Mesendoderm (in vitro differentiated cells): ENCODE measurements at regions not wholly inside any gene's neighbourhood (a gene's known extent, or its start where the extent isn't known, plus 50 kb on each side); places are given as distances from the start of the nearest gene placed in this dataset.
"Not testable (repeated sequence)": the region's sequence is repeated elsewhere in the genome, so short reads cannot be mapped to it uniquely, and the experiment has no call there.

Experiments used
- DNase-seq: peaks from one replicate; pipeline ENCODE4 v3.0.0; 2013
- H2AK5ac ChIP-seq: 2 replicates; pipeline ENCODE4 v1.6.1; 2013; ENCODE audit warnings: low read length, inconsistent platforms
- H2BK120ac ChIP-seq: 2 replicates; pipeline ENCODE4 v1.6.1; 2013; ENCODE audit warnings: low read depth, mild to moderate bottlenecking, low read length, moderate library complexity, mixed read lengths
- H2BK15ac ChIP-seq: replicated peaks from 2 replicates; pipeline ENCODE4 v1.6.1; 2013; ENCODE audit warnings: low read depth, mild to moderate bottlenecking, moderate library complexity
- H2BK5ac ChIP-seq: 2 replicates; pipeline ENCODE4 v1.6.1; 2013; ENCODE audit warnings: low read length, inconsistent platforms
- H3K18ac ChIP-seq: 2 replicates; pipeline ENCODE4 v1.6.1; 2013; ENCODE audit warnings: mild to moderate bottlenecking, low read length, mixed read lengths
- H3K23ac ChIP-seq: one replicate; pipeline ENCODE4 v1.6.1; 2013; ENCODE audit warnings: low read length
- H3K27ac ChIP-seq: 2 replicates; pipeline ENCODE4 v1.5.1; 2013; ENCODE audit warnings: low read depth, mild to moderate bottlenecking, inconsistent platforms, low read length, moderate library complexity
- H3K27me3 ChIP-seq: 2 replicates; pipeline ENCODE4 v1.6.1; 2013; ENCODE audit warnings: low read length, control low read depth, mild to moderate bottlenecking, inconsistent platforms; ENCODE audit not compliant: insufficient read depth, poor library complexity
- H3K36me3 ChIP-seq: 2 replicates; pipeline ENCODE4 v1.6.1; 2013; ENCODE audit warnings: low read length, inconsistent platforms; ENCODE audit not compliant: control insufficient read depth, insufficient read depth
- H3K4ac ChIP-seq: one replicate; pipeline ENCODE4 v1.6.1; 2013; ENCODE audit warnings: low read depth, mild to moderate bottlenecking, low read length, moderate library complexity
- H3K4me1 ChIP-seq: 2 replicates; pipeline ENCODE4 v1.6.1; 2013; ENCODE audit warnings: low read depth, low read length, inconsistent platforms; ENCODE audit not compliant: control insufficient read depth
- H3K4me2 ChIP-seq: 2 replicates; pipeline ENCODE4 v1.6.1; 2013; ENCODE audit warnings: low read length
- H3K4me3 ChIP-seq: 2 replicates; pipeline ENCODE4 v1.5.1; 2013; ENCODE audit warnings: mild to moderate bottlenecking, low read length
- H3K56ac ChIP-seq: one replicate; pipeline ENCODE4 v1.6.1; 2013; ENCODE audit warnings: low read length
- H3K79me1 ChIP-seq: 2 replicates; pipeline ENCODE4 v1.6.1; 2013; ENCODE audit warnings: low read length, inconsistent platforms
- H3K79me2 ChIP-seq: 2 replicates; pipeline ENCODE4 v1.6.1; 2013; ENCODE audit warnings: mild to moderate bottlenecking, low read length; ENCODE audit not compliant: control insufficient read depth, insufficient read depth
- H3K9ac ChIP-seq: 2 replicates; pipeline ENCODE4 v1.6.1; 2013; ENCODE audit warnings: low read length, inconsistent platforms
- H4K5ac ChIP-seq: one replicate; pipeline ENCODE4 v1.6.1; 2013; ENCODE audit warnings: low read length
- H4K8ac ChIP-seq: one replicate; pipeline ENCODE4 v1.6.1; 2013; ENCODE audit warnings: low read depth, mild to moderate bottlenecking, control low read depth, low read length, moderate library complexity
- WGBS: extraction: QIAGEN DNeasy Blood & Tissue Kit; methylation state at CpG from one replicate; pipeline ENCODE4 v1.1.7; 2013; ENCODE audit warnings: low lambda C conversion rate, missing lambda C conversion rate; ENCODE audit not compliant: insufficient coverage; ENCODE audit errors: extremely low coverage; 5-methylcytosine and 5-hydroxymethylcytosine counted together

GRCh38 chr9:119881898-119882297 lies 512.7 kb upstream of the BRINP1 start:
- no peak overlapping the region for H3K9ac ChIP-seq
- H3K4me2 ChIP-seq, result no peak overlapping the region
- H4K5ac ChIP-seq, result no peak overlapping the region
- no CpG with 5 or more reads among the region's 6 CpGs for WGBS
- H3K4ac ChIP-seq, result no peak overlapping the region
- H2AK5ac ChIP-seq, result no peak overlapping the region
- no peaks in the 10 kb centered on the region for H3K4me1 ChIP-seq
- H3K4me3 ChIP-seq, result no peak overlapping the region
- H3K27me3 ChIP-seq, result no peaks in the 10 kb centered on the region
- H3K36me3 ChIP-seq, result no peaks in the 10 kb centered on the region
- H2BK120ac ChIP-seq, result no peak overlapping the region
- no peak overlapping the region for H3K23ac ChIP-seq
- H3K18ac ChIP-seq, result no peak overlapping the region
- H3K56ac ChIP-seq, result no peak overlapping the region
- H3K79me2 ChIP-seq, result no peaks in the 10 kb centered on the region
- no peak overlapping the region for H2BK15ac ChIP-seq
- no peak for DNase-seq
- H4K8ac ChIP-seq, result no peak overlapping the region
- no peak overlapping the region for H3K27ac ChIP-seq
- no peaks in the 10 kb centered on the region for H3K79me1 ChIP-seq
- no peak overlapping the region for H2BK5ac ChIP-seq

- Histone ChIP-seq H3K36me3 (no peaks in the 10 kb centered on the region), H3K79me2 (no peaks in the 10 kb centered on the region), H3K4ac (no peak overlapping the region), H3K4me3 (no peak overlapping the region), H3K4me1 (no peaks in the 10 kb centered on the region), H3K27me3 (no peaks in the 10 kb centered on the region), H4K5ac (no peak overlapping the region), H2AK5ac (no peak overlapping the region), H3K27ac (no peak overlapping the region), H3K9ac (no peak overlapping the region), H4K8ac (no peak overlapping the region), H2BK120ac (no peak overlapping the region), H3K18ac (no peak overlapping the region), H3K4me2 (no peak overlapping the region), H3K23ac (no peak overlapping the region), H3K56ac (no peak overlapping the region), H3K79me1 (no peaks in the 10 kb centered on the region), H2BK15ac (no peak overlapping the region), H2BK5ac (no peak overlapping the region)
- DNase-seq, result no peak
- WGBS, result no CpG with 5 or more reads among the region's 3 CpGs
Observed at GRCh38 chr9:119880361-119880760, 511.1 kb upstream of the BRINP1 start.

- Histone ChIP-seq H3K79me1 (no peaks in the 10 kb centered on the region), H3K27ac (no peak overlapping the region), H4K5ac (no peak overlapping the region), H2AK5ac (no peak overlapping the region), H3K9ac (no peak overlapping the region), H3K56ac (no peak overlapping the region), H3K36me3 (no peaks in the 10 kb centered on the region), H3K79me2 (no peaks in the 10 kb centered on the region), H3K4ac (no peak overlapping the region), H3K4me3 (no peak overlapping the region), H2BK5ac (no peak overlapping the region), H2BK15ac (no peak overlapping the region), H3K4me2 (no peak overlapping the region), H2BK120ac (no peak overlapping the region), H3K27me3 (no peaks in the 10 kb centered on the region), H3K4me1 (no peaks in the 10 kb centered on the region), H3K18ac (no peak overlapping the region), H4K8ac (no peak overlapping the region), H3K23ac (no peak overlapping the region)
- WGBS, result no CpG with 5 or more reads among the region's 6 CpGs
- DNase-seq, result no peak
Observed at GRCh38 chr9:119877306-119877705, 508.1 kb upstream of the BRINP1 start.

GRCh38 chr9:119873877-119874276 lies 504.6 kb upstream of the BRINP1 start:
- Histone ChIP-seq H4K5ac (no peak overlapping the region), H3K79me2 (no peaks in the 10 kb centered on the region), H2BK15ac (no peak overlapping the region), H3K9ac (no peak overlapping the region), H2BK5ac (no peak overlapping the region), H3K23ac (no peak overlapping the region), H3K18ac (no peak overlapping the region), H2BK120ac (no peak overlapping the region), H3K36me3 (no peaks in the 10 kb centered on the region), H2AK5ac (no peak overlapping the region), H3K4me1 (no peaks in the 10 kb centered on the region), H3K27me3 (no peaks in the 10 kb centered on the region), H3K4me2 (no peak overlapping the region), H3K4ac (no peak overlapping the region), H3K79me1 (no peaks in the 10 kb centered on the region), H4K8ac (no peak overlapping the region), H3K27ac (no peak overlapping the region), H3K56ac (no peak overlapping the region), H3K4me3 (no peak overlapping the region)
- no CpG with 5 or more reads among the region's 3 CpGs for WGBS
- DNase-seq, result no peak

- not testable (repeated sequence) for H2BK15ac ChIP-seq, H4K8ac ChIP-seq, H3K23ac ChIP-seq, H3K4me1 ChIP-seq, H2BK120ac ChIP-seq, H3K4me2 ChIP-seq, H3K79me1 ChIP-seq, H3K27me3 ChIP-seq, H2BK5ac ChIP-seq, DNase-seq, H3K4ac ChIP-seq, H3K56ac ChIP-seq, H3K79me2 ChIP-seq, H3K9ac ChIP-seq, H2AK5ac ChIP-seq, H3K4me3 ChIP-seq, H4K5ac ChIP-seq, H3K18ac ChIP-seq, H3K36me3 ChIP-seq, H3K27ac ChIP-seq
- WGBS, result no CpG with 5 or more reads among the region's 26 CpGs
Observed at GRCh38 chr9:119870251-119870650, 501.0 kb upstream of the BRINP1 start.

- H3K18ac ChIP-seq, result no peak overlapping the region
- no peak overlapping the region for H3K4ac ChIP-seq
- H4K8ac ChIP-seq, result no peak overlapping the region
- H3K36me3 ChIP-seq, result no peaks in the 10 kb centered on the region
- H3K27ac ChIP-seq, result no peak overlapping the region
- no peaks in the 10 kb centered on the region for H3K27me3 ChIP-seq
- H3K4me2 ChIP-seq, result no peak overlapping the region
- no peak overlapping the region for H2BK15ac ChIP-seq
- no CpG with 5 or more reads among the region's 5 CpGs for WGBS
- no peak overlapping the region for H2BK5ac ChIP-seq
- no peaks in the 10 kb centered on the region for H3K4me1 ChIP-seq
- H3K9ac ChIP-seq, result no peak overlapping the region
- H3K56ac ChIP-seq, result no peak overlapping the region
- H2BK120ac ChIP-seq, result no peak overlapping the region
- no peak overlapping the region for H4K5ac ChIP-seq
- H2AK5ac ChIP-seq, result no peak overlapping the region
- no peak overlapping the region for H3K23ac ChIP-seq
- H3K4me3 ChIP-seq, result no peak overlapping the region
- peak; percentile 11 for DNase-seq
- no peaks in the 10 kb centered on the region for H3K79me2 ChIP-seq
- no peaks in the 10 kb centered on the region for H3K79me1 ChIP-seq
Observed at GRCh38 chr9:119868694-119869093, 499.5 kb upstream of the BRINP1 start.
